ENCODE measurements at regions not wholly inside any gene's neighbourhood (a gene's known extent, or its start where the extent isn't known, plus 50 kb on each side); places are given as distances from the start of the nearest gene placed in this dataset.

DNA sequence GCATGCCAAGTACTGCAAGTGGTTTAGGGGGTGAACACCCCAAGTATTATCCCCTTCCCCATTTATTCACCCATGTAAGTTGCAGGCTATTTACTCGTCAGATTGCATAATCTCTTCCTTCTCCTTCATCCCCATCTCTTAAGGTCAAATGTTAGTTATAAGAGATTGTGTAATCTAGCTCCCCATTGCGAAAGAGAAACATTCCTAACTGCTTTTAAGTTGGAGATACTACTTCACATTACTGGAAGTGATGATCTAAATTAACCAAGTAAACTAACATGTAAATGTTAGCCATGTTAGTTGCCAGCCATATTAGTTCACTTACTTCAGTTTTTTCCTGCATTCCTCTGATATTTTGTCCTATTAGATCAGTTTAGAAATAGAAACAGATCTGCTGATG lies 262.3 kb downstream of the TAF11L14 start:
- H3K4me1 ChIP-seq (ENCODE audit: control insufficient read depth in 3 of 3, insufficient read depth in 3 of 3, low read length in 3 of 3) = no peaks in the 10 kb centered on the region
- H3K9ac ChIP-seq (ENCODE audit: low read depth in 1 of 3, low read length in 3 of 3) = no peak overlapping the region
- H3K27me3 ChIP-seq (ENCODE audit: control insufficient read depth in 3 of 3, insufficient read depth in 3 of 3, low read length in 3 of 3) = no peaks in the 10 kb centered on the region
- no peaks in the 10 kb centered on the region for H3K36me3 ChIP-seq (ENCODE audit: control insufficient read depth in 3 of 3, insufficient read depth in 3 of 3, low read length in 3 of 3)
- no peak overlapping the region for H3K4me3 ChIP-seq (ENCODE audit: low read length in 3 of 3)
- peaks cover 0 to 3% (median 0%) of the 10 kb centered on the region in 3 donors for H3K9me3 ChIP-seq (ENCODE audit: control insufficient read depth in 3 of 3, low read length in 3 of 3)
- no peak overlapping the region for H3K27ac ChIP-seq (ENCODE audit: low read depth, low read length)

DNA sequence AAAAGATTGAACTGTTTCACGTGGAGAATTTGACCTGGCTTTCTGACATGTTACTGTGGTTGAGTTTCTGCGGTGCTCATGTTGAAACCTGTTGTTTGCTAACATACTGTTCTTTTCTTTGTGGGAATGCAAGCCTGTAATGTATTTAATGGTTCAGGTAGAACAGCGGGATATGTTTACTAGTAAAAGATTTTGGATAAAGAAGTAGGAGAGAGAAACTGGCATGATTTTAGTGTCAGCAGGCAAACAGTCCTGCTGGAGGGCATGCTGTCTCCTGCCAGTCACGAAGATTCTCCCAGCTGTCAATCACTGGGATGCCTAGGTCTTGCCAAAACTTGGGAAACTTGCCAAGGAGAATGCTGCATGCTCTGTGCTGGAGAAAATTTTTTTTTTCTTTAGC lies 263.5 kb downstream of the TAF11L14 start:
- H3K4me1 ChIP-seq (ENCODE audit: control insufficient read depth in 3 of 3, insufficient read depth in 3 of 3, low read length in 3 of 3) = no peaks in the 10 kb centered on the region
- H3K9me3 ChIP-seq (ENCODE audit: control insufficient read depth in 3 of 3, low read length in 3 of 3) = peaks cover 0 to 3% (median 0%) of the 10 kb centered on the region in 3 donors
- H3K4me3 ChIP-seq (ENCODE audit: low read length in 3 of 3) = no peak overlapping the region
- no peak overlapping the region for H3K27ac ChIP-seq (ENCODE audit: low read depth, low read length)
- no peaks in the 10 kb centered on the region for H3K36me3 ChIP-seq (ENCODE audit: control insufficient read depth in 3 of 3, insufficient read depth in 3 of 3, low read length in 3 of 3)
- H3K9ac ChIP-seq (ENCODE audit: low read depth in 1 of 3, low read length in 3 of 3) = no peak overlapping the region
- H3K27me3 ChIP-seq (ENCODE audit: control insufficient read depth in 3 of 3, insufficient read depth in 3 of 3, low read length in 3 of 3) = no peaks in the 10 kb centered on the region

DNA sequence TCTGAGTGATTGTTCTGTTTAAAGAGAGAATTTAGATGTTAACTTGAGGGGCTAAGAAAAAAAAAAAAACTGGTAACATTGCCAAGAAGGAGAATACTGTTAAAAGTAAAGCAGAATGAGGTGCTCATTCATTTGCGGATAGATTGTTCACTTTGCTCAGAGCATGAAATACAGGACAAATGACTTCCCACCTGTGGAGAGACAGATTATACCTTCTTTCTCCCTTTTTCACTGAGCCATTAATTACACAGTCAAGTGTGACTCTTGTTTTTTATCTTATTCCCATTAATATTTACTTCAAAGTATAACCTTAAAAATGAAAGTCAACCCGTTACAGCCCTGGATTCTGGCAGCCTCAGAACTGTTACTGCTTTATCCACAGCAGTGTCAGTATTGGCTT lies 264.5 kb downstream of the TAF11L14 start:
- Histone ChIP-seq H3K9ac (ENCODE audit: low read depth in 1 of 3, low read length in 3 of 3) (no peak overlapping the region), H3K27me3 (ENCODE audit: control insufficient read depth in 3 of 3, insufficient read depth in 3 of 3, low read length in 3 of 3) (no peaks in the 10 kb centered on the region), H3K4me3 (ENCODE audit: low read length in 3 of 3) (no peak overlapping the region), H3K27ac (ENCODE audit: low read depth, low read length) (no peak overlapping the region), H3K4me1 (ENCODE audit: control insufficient read depth in 3 of 3, insufficient read depth in 3 of 3, low read length in 3 of 3) (no peaks in the 10 kb centered on the region), H3K9me3 (ENCODE audit: control insufficient read depth in 3 of 3, low read length in 3 of 3) (peaks cover 0 to 3% (median 0%) of the 10 kb centered on the region in 3 donors), H3K36me3 (ENCODE audit: control insufficient read depth in 3 of 3, insufficient read depth in 3 of 3, low read length in 3 of 3) (no peaks in the 10 kb centered on the region)

DNA sequence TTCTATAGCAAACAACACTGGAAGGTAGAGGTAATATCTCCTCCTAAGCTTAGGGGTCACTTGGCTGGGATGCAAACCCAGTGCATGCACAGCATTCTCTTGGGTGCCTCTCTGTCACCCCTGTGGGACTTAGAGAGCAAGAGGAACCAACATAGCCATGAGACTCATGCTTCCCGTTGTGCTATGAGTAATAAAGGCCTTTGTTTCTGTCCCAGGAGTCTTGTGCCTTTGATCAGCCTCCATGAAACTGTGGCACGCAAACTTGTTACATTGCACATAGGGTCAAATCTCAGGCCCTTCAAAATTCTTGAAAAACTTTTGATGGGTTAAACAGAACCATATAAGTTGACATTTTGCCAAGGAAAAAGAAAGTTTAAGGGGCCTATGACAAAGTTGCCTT lies 272.8 kb downstream of the TAF11L14 start:
- H3K36me3 ChIP-seq (ENCODE audit: control insufficient read depth in 3 of 3, insufficient read depth in 3 of 3, low read length in 3 of 3) = no peaks in the 10 kb centered on the region
- no peak overlapping the region for H3K9ac ChIP-seq (ENCODE audit: low read depth in 1 of 3, low read length in 3 of 3)
- H3K4me3 ChIP-seq (ENCODE audit: low read length in 3 of 3) = no peak overlapping the region
- no peaks in the 10 kb centered on the region for H3K9me3 ChIP-seq (ENCODE audit: control insufficient read depth in 3 of 3, low read length in 3 of 3)
- H3K4me1 ChIP-seq (ENCODE audit: control insufficient read depth in 3 of 3, insufficient read depth in 3 of 3, low read length in 3 of 3) = no peaks in the 10 kb centered on the region
- no peak overlapping the region for H3K27ac ChIP-seq (ENCODE audit: low read depth, low read length)
- H3K27me3 ChIP-seq (ENCODE audit: control insufficient read depth in 3 of 3, insufficient read depth in 3 of 3, low read length in 3 of 3) = no peaks in the 10 kb centered on the region

DNA sequence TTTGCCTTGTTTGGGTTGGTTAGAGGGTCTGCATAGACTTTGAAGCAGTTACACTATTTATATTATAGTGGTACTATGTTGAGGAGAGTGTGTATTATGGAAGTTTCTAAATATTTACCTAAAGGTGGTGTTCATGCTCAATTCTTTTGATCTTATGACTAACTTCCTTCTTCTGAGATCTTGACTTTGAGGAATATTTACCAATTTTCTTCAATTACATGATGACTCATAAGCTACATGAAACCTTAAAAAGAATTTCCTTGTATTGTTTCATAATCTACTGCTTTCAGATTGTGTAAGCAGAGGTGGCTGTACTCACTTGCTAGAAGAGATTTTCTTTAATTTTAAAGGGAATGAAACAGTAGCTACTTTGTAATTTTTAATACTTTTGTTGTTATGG lies 276.1 kb downstream of the TAF11L14 start:
- Histone ChIP-seq H3K27ac (ENCODE audit: low read depth, low read length) (no peak overlapping the region), H3K9me3 (ENCODE audit: control insufficient read depth in 3 of 3, low read length in 3 of 3) (no peaks in the 10 kb centered on the region), H3K4me3 (ENCODE audit: low read length in 3 of 3) (no peak overlapping the region), H3K9ac (ENCODE audit: low read depth in 1 of 3, low read length in 3 of 3) (no peak overlapping the region), H3K4me1 (ENCODE audit: control insufficient read depth in 3 of 3, insufficient read depth in 3 of 3, low read length in 3 of 3) (no peaks in the 10 kb centered on the region), H3K36me3 (ENCODE audit: control insufficient read depth in 3 of 3, insufficient read depth in 3 of 3, low read length in 3 of 3) (no peaks in the 10 kb centered on the region), H3K27me3 (ENCODE audit: control insufficient read depth in 3 of 3, insufficient read depth in 3 of 3, low read length in 3 of 3) (no peaks in the 10 kb centered on the region)

DNA sequence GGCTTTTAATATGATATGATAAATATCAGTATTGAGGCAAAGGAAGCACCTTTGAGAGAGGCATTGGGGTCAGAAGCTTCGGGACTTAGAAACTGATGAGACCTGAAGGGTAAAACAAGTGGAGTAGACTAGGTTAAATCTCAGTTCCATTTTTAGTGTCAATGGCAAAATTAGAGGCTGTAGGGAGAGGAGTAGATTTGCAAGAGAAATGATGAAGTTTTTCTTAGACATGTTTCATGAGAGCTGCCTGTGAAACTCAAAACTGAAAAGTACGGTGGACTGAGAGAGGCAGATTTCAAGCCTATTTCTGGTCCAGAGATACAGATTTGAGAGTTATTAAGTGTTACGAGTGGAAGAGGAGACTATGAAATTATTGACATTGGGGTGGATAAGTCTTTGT lies 278.5 kb downstream of the TAF11L14 start:
- Histone ChIP-seq H3K27me3 (ENCODE audit: control insufficient read depth in 3 of 3, insufficient read depth in 3 of 3, low read length in 3 of 3) (no peaks in the 10 kb centered on the region), H3K27ac (ENCODE audit: low read depth, low read length) (no peak overlapping the region), H3K4me3 (ENCODE audit: low read length in 3 of 3) (no peak overlapping the region), H3K4me1 (ENCODE audit: control insufficient read depth in 3 of 3, insufficient read depth in 3 of 3, low read length in 3 of 3) (no peaks in the 10 kb centered on the region), H3K9me3 (ENCODE audit: control insufficient read depth in 3 of 3, low read length in 3 of 3) (no peaks in the 10 kb centered on the region), H3K36me3 (ENCODE audit: control insufficient read depth in 3 of 3, insufficient read depth in 3 of 3, low read length in 3 of 3) (no peaks in the 10 kb centered on the region), H3K9ac (ENCODE audit: low read depth in 1 of 3, low read length in 3 of 3) (no peak overlapping the region)

DNA sequence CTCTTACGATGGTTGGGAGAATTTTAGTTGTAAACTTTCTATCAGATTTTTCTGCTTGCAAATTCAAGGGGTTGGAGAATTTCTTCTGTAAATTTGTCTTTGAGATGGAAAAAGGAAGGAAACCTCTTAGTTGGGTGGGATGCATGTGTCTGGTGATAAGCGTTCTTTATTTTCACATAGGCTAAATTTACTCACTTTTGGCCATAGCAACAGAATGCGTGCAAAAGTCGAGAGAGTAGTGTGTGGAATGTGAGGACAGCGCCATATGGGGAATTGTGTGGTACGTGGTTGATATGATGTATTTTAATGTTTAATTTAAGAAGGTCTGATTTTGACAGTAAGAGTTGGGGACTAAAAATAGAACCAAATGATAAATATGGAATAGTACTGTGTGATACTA lies 282.2 kb downstream of the TAF11L14 start:
- Histone ChIP-seq H3K4me3 (ENCODE audit: low read length in 3 of 3) (no peak overlapping the region), H3K9me3 (ENCODE audit: control insufficient read depth in 3 of 3, low read length in 3 of 3) (no peaks in the 10 kb centered on the region), H3K27me3 (ENCODE audit: control insufficient read depth in 3 of 3, insufficient read depth in 3 of 3, low read length in 3 of 3) (no peaks in the 10 kb centered on the region), H3K4me1 (ENCODE audit: control insufficient read depth in 3 of 3, insufficient read depth in 3 of 3, low read length in 3 of 3) (no peaks in the 10 kb centered on the region), H3K27ac (ENCODE audit: low read depth, low read length) (no peak overlapping the region), H3K9ac (ENCODE audit: low read depth in 1 of 3, low read length in 3 of 3) (no peak overlapping the region), H3K36me3 (ENCODE audit: control insufficient read depth in 3 of 3, insufficient read depth in 3 of 3, low read length in 3 of 3) (no peaks in the 10 kb centered on the region)

DNA sequence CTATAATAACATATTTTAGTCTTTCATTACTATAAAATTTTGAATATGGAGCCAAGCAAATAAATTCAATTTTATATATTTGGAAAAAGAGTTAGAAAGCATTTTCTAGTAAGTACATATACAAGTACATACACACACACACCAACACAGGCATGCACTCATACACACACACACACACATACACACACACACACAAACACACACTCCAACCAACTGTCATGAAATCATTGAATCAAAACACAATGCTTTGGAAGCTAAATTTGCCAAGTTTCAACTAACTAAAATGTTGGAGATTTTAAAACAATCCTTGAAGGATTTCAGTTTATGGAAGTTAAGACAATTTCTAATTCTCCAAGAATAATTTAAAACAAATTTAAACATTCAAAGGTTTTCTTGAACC lies 283.2 kb downstream of the TAF11L14 start:
- Histone ChIP-seq H3K4me1 (ENCODE audit: control insufficient read depth in 3 of 3, insufficient read depth in 3 of 3, low read length in 3 of 3) (no peaks in the 10 kb centered on the region), H3K27ac (ENCODE audit: low read depth, low read length) (no peak overlapping the region), H3K9me3 (ENCODE audit: control insufficient read depth in 3 of 3, low read length in 3 of 3) (no peaks in the 10 kb centered on the region), H3K4me3 (ENCODE audit: low read length in 3 of 3) (no peak overlapping the region), H3K36me3 (ENCODE audit: control insufficient read depth in 3 of 3, insufficient read depth in 3 of 3, low read length in 3 of 3) (no peaks in the 10 kb centered on the region), H3K9ac (ENCODE audit: low read depth in 1 of 3, low read length in 3 of 3) (no peak overlapping the region), H3K27me3 (ENCODE audit: control insufficient read depth in 3 of 3, insufficient read depth in 3 of 3, low read length in 3 of 3) (no peaks in the 10 kb centered on the region)

DNA sequence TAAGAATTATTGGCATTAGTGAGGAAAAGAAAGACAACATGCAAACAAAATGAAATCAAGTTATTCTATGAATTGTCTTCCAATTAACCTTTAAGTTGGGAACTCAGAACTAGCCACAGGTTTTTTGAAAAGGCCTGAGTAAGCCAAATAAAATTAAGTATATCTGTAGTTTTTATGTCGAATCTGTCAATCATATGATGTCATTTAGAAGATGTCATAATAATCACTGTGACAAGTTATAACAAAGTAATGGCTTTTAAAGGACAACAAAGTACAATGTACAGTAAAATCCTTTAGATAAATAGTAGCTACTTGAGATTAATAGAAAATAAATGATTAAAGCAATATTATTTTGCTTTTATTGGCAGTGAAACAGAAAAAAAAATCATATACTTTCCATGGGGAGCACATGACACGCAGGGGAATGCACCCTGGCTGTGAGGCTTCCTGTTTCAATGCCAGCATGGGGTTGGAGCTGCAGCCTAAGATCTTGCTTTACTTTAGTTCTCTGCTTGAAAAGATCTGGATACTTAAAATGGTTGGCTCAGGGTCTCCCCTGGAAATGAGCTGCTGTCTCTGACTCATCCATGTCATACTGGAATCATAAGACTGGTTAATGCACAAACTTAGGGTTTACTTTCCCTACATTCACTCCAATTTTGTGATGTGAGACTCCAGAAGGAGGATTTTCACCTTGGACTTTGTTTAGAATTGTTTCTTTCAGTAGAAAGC lies 284.3 kb downstream of the TAF11L14 start:
- Histone ChIP-seq H3K36me3 (ENCODE audit: control insufficient read depth in 3 of 3, insufficient read depth in 3 of 3, low read length in 3 of 3) (no peaks in the 10 kb centered on the region), H3K9ac (ENCODE audit: low read depth in 1 of 3, low read length in 3 of 3) (no peak overlapping the region), H3K4me3 (ENCODE audit: low read length in 3 of 3) (no peak overlapping the region), H3K9me3 (ENCODE audit: control insufficient read depth in 3 of 3, low read length in 3 of 3) (no peaks in the 10 kb centered on the region), H3K27me3 (ENCODE audit: control insufficient read depth in 3 of 3, insufficient read depth in 3 of 3, low read length in 3 of 3) (no peaks in the 10 kb centered on the region), H3K4me1 (ENCODE audit: control insufficient read depth in 3 of 3, insufficient read depth in 3 of 3, low read length in 3 of 3) (no peaks in the 10 kb centered on the region), H3K27ac (ENCODE audit: low read depth, low read length) (no peak overlapping the region)

DNA sequence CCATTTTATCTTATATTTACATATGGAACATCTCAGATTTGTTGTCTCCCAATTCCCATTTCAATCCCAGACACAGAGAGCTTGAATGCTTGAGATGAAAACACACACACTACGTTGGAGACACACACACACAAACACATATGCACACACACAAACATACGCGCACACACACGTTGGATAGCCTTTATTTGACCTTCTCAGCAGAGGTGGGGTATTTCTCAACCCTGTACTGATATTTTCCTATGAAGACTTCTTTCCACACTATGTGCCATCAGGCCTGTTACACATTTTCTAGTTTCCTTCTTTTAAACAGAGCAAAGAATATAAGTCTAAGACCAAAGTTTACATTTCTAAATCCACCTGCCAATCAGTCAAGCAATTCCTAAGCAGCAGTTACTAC lies 291.0 kb downstream of the TAF11L14 start:
- Histone ChIP-seq H3K4me3 (ENCODE audit: low read length in 3 of 3) (no peak overlapping the region), H3K4me1 (ENCODE audit: control insufficient read depth in 3 of 3, insufficient read depth in 3 of 3, low read length in 3 of 3) (no peaks in the 10 kb centered on the region), H3K27ac (ENCODE audit: low read depth, low read length) (no peak overlapping the region), H3K9ac (ENCODE audit: low read depth in 1 of 3, low read length in 3 of 3) (no peak overlapping the region), H3K9me3 (ENCODE audit: control insufficient read depth in 3 of 3, low read length in 3 of 3) (peaks cover 0 to 2% (median 2%) of the 10 kb centered on the region in 3 donors), H3K27me3 (ENCODE audit: control insufficient read depth in 3 of 3, insufficient read depth in 3 of 3, low read length in 3 of 3) (no peaks in the 10 kb centered on the region), H3K36me3 (ENCODE audit: control insufficient read depth in 3 of 3, insufficient read depth in 3 of 3, low read length in 3 of 3) (no peaks in the 10 kb centered on the region)
